COLO668 (cell line): ENCODE measurements at regions not wholly inside any gene's neighbourhood (a gene's known extent, or its start where the extent isn't known, plus 50 kb on each side); places are given as distances from the start of the nearest gene placed in this dataset.
A peak's percentile ranks its signal among the peaks of the same experiment; 100 is the strongest.
"Not testable (repeated sequence)": the region's sequence is repeated elsewhere in the genome, so short reads cannot be mapped to it uniquely, and the experiment has no call there.

Source experiments
- DNase-seq: peaks from one replicate; lab custom pipeline; 2025; ENCODE audit not compliant: unreplicated experiment; lab: John Stamatoyannopoulos, UW

GRCh38 chr18:65206551-65207260, 544.1 kb upstream of the CDH7 start:
- no peak for DNase-seq

GRCh38 chr18:65202091-65202490, 548.7 kb upstream of the CDH7 start:
- no peak for DNase-seq

GRCh38 chr18:65175681-65176080, 575.1 kb upstream of the CDH7 start:
- no peak for DNase-seq

GRCh38 chr18:65162086-65162485, 588.7 kb upstream of the CDH7 start:
- DNase-seq: not testable (repeated sequence)

- no peak for DNase-seq
Measured at GRCh38 chr18:65146482-65147021, 604.3 kb upstream of the CDH7 start.

- DNase-seq: no peak
Measured at GRCh38 chr18:65145312-65145711, 605.5 kb upstream of the CDH7 start.

GRCh38 chr18:65133610-65134009, 617.2 kb upstream of the CDH7 start:
- DNase-seq: no peak

- DNase-seq: no peak
Measured at GRCh38 chr18:65124633-65125032, 626.2 kb upstream of the CDH7 start.

- no peak for DNase-seq
Measured at GRCh38 chr18:65103864-65104263, 646.9 kb upstream of the CDH7 start.

GRCh38 chr18:65093346-65093745, 657.5 kb upstream of the CDH7 start:
- DNase-seq: no peak

- DNase-seq: peak; percentile 18
Measured at GRCh38 chr18:65091744-65092329, 659.0 kb upstream of the CDH7 start.

GRCh38 chr18:65082907-65083306, 667.9 kb upstream of the CDH7 start:
- no peak for DNase-seq

- DNase-seq: no peak
Measured at GRCh38 chr18:65081786-65082185, 669.0 kb upstream of the CDH7 start.

- DNase-seq: no peak
Measured at GRCh38 chr18:65073060-65073550, 677.7 kb upstream of the CDH7 start.

GRCh38 chr18:65057439-65058083, 693.3 kb upstream of the CDH7 start:
- DNase-seq: no peak

GRCh38 chr18:65056575-65056974, 694.2 kb upstream of the CDH7 start:
- no peak for DNase-seq

GRCh38 chr18:65049586-65049985, 701.2 kb upstream of the CDH7 start:
- DNase-seq: no peak

GRCh38 chr18:65039578-65039977, 711.2 kb upstream of the CDH7 start:
- DNase-seq: no peak

- no peak for DNase-seq
Measured at GRCh38 chr18:65035701-65036100, 715.1 kb upstream of the CDH7 start.

GRCh38 chr18:65025756-65026155, 725.1 kb upstream of the CDH7 start:
- DNase-seq: no peak

GRCh38 chr18:65021021-65021420, 729.8 kb upstream of the CDH7 start:
- no peak for DNase-seq

- DNase-seq: no peak
Measured at GRCh38 chr18:65018184-65018583, 732.6 kb upstream of the CDH7 start.
